CD4-positive, alpha-beta T cell treated with Interleukin-15 for 4 hours (primary cell): ENCODE measurements at regions not wholly inside any gene's neighbourhood (a gene's known extent, or its start where the extent isn't known, plus 50 kb on each side); places are given as distances from the start of the nearest gene placed in this dataset.
"Not testable (repeated sequence)": the region's sequence is repeated elsewhere in the genome, so short reads cannot be mapped to it uniquely, and the experiment has no call there.

Source experiments
- DNase-seq: peaks from one replicate; pipeline ENCODE4 v3.0.0-alpha.2; 2020; ENCODE audit warnings: low spot score

DNA sequence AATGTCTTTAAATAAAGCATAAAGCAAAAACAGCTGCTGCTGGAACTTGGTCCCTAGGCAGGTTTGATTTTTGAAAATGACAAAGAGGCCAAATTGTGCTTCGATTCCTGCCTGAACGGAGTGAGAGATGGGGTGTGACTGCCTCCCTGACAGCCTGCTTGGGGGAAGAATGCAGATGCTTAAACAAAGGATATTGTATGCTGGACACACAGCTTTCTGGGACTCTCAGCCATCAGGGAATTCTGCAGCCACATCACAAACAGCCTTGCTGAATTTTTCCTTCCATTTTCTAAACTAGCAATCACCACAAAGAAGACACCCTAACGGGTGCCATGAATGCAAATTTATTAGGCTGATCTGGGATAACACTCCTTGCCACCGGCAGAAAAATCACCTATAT lies 83.9 kb upstream of the CPEB2 start:
- no peak for DNase-seq

DNA sequence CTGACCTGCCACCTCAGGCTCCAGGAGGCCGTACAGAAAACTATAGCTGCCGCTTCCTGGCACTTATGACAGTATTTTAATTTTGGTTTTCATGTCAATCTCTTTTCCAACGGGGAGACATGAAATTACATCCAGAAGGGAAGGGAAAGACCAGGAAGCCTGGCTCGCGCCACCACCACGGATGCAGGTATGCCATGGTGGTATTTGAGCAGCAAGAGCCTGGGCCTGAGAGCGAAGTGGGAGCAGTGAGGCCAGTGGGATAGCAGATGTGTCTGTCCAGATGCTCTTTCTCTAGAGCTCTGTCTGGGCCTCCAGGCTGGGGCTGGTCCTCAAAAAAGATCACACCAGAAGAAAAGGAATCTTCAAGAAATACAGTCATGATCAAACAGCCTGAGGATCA lies 82.5 kb upstream of the CPEB2 start:
- no peak for DNase-seq

DNA sequence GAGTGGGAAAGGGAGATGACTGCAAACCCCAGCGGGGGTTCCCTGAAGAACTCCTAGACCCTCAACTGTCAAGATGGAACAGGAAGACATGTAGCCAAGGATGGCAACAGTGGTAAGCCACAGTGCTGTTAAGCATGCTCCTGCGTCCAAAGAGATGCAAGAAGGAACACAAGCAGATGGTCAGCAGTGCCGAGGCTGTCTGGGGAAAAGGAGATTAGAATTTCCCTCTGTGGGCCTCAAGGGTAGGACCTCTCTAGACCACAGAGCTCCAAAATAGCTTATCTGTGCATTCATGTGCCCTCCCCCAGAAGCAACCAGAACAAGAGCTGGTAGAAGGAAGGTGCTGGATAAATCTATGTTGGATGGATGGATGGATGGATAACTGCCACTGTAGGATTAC lies 82.0 kb upstream of the CPEB2 start:
- no peak for DNase-seq

DNA sequence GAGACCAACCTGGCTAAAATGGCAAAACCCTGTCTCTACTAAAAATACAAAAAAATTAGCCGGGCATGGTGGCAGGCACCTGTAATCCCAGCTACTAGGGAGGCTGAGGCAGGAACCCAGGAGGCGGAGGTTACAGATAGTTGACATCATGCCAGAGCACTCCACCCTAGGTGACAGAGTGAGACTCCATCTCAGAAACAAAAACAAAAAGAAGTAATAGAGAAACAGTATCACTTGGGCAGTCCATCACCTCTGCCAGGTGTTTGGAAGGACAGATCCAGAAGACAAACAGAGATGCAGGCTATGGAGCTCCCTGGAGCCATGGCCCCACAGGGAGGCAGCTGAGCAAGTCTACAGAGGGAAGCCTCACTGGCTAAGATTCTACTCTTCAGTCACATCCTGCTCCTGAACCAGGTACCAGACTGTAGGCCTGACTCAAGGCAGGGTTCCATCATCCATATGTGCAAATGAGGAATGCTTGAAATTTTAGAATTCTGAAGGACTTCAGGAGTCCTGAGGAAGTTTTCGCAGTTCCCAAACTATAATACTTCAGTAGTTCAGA lies 81.4 kb upstream of the CPEB2 start:
- DNase-seq = no peak

DNA sequence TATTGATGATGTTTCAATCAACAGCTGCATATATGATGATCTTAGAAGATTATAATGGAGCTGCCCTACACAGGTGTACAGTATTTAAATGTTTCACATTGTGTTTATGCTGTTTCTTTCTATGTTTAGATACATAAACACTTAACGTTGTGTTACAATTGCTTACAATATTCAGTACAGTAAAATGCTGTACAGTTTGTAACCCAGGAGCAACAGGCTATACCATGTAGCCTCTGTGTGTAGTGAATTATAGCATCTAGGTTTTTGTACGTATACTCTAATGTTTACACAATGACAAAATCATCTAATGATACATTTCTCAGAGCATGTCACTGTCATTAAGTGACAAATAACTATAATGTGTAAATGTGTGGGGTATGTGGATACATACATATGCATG lies 80.5 kb upstream of the CPEB2 start:
- DNase-seq = not testable (repeated sequence)

DNA sequence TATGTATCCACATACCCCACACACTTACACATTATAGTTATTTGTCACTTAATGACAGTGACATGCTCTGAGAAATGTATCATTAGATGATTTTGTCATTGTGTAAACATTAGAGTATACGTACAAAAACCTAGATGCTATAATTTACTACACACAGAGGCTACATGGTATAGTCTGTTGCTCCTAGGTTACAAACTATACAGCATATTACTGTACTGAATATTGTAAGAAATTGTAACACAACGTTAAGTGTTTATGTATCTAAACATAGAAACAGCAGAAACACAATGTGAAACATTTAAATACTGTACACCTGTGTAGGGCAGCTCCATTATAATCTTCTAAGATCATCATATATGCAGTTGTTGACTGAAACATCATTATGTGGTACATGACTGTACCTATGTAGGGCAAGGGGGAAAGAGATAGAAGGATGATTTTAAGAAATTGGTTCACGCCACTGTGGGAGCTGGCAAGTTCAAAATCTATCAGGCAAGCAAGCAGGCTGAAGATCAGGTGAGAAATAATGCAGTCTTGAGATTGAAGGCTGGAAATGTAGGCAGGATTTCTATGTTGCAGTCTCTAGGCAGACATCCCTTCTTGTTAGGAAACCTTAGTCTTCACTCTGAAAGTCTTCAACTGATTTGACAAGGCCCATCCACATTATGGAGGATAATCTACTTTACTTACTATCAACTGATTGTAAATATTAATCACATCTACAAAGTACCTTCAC lies 78.0 kb upstream of the CPEB2 start:
- no peak for DNase-seq

DNA sequence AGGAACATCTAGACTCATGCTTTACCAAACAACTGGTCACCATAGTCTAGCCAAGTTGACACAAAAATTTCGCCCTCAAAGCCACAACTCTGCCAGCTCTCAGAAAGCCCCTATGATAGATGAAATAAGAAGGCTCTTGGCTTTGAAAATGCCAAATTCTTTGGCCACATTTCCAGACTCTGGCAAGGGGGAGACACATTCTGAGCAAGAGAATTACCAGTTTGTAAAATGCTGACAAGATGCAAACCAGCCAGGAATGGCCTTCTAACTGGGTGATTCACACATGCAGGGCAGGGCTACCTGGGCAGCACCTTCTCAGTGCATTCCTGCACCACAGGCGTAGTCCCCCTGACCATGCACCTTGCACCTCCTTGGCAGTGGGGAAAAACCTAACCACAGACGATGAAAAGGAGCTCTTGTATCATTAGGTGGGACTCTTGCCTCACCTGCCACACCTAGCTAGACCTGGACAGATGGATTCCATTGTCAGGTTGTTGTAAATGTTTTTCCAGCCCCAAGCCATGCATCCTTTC lies 77.4 kb upstream of the CPEB2 start:
- DNase-seq = no peak

DNA sequence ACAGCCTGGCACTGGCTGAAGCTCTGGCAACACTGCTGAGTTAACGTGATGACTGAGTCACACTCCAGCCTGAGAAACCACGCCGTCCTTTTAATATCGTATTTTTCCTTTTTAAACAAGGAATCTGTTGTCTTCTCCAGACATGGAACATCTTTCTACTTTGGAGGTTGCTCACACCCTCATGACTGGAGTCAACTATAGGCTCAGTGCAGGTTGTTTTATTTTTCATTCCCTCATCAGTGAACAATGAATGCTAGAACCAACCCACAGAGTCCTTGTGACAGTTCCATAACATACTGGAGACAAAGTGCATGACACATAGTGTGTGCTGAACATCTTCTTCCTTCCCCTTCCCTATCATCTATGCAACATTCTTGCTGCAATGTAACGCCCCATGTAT lies 76.8 kb upstream of the CPEB2 start:
- DNase-seq = no peak

DNA sequence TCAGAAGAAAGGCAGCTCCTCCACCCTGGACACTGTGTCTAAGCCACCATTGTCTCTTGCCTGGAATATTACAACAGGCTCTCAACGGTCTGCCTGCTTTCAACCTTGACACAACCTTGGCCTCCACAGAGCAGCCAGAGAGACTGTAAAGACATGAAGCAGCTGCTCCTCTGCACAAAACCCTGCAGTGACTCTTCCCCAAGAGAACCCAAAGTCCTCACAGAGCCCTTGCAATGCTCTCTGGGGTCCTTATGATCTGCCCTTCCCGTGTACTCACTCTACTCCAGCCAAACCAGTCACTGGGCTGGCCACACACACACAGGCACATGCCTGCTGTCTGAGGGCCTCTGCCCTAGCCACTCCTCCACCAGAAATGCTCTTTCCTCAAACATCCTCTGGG lies 75.9 kb upstream of the CPEB2 start:
- no peak for DNase-seq

DNA sequence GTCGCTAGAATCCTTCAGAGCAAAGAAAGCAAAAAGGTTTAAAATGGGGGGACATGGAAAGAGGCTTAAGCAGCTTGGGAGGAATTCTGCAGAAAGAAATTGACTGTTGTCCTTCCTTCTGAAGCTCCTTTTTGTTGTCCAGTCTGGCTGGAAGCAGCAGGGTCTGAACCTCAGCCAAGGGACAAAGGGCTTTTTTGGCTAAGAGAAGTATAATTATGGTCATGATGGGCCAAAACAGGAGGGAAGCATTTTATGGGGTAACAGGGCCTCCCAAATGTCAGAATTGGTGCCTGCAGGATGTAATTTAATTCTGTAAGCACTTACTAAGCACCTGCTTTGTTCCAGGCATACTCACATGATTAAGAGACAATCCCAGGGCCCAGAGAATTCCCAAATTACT lies 74.2 kb upstream of the CPEB2 start:
- no peak for DNase-seq

DNA sequence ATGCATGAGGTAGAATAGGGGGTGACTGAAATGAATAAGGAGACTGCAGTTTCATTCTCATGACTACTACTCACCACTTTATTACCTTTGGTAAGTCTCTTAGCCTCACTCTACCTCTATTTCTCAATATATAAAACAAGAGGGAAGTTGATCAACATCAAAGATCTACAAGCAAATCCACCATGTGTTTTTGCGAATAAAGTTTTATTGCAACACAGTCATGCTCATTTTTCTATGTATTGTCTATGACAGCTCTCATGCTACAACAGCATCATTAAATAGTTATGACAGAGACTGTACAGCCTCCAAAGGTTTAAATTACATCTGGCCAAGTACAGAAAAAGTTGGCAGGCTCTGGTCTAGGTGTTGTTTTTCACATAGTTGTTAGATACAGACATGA lies 72.6 kb upstream of the CPEB2 start:
- DNase-seq = no peak

DNA sequence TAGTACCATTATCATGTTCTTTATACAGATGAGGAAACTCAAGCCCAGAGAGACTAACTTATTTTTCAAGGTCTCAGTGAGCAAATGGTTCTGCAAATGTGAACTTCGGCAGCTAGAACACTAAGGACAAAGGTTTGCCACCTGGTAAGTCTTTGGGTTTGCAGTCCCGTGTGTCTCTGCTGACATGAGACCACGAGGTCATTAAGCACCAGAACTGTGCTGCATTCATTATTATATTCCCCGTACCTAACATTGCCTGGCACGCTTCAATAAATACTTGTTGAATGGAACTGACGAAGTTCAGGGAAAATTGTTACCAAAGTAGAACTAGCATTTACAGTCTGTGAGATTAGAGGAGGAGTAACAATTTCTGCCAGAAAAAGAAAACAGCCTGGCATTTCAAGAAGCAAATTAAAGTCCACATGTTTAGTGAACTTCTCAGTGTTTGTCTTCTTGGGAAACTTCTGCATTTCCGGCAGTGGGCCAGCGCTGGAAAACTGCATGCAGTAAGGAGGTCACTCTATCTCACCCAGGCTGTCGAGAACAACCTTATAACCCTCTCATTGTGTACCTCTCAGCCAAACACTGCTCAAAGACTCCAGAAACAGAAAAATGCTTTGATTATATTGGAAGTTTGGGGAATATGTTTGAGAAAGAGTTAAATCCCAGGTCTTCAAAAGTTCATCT lies 67.4 kb upstream of the CPEB2 start:
- DNase-seq = no peak

DNA sequence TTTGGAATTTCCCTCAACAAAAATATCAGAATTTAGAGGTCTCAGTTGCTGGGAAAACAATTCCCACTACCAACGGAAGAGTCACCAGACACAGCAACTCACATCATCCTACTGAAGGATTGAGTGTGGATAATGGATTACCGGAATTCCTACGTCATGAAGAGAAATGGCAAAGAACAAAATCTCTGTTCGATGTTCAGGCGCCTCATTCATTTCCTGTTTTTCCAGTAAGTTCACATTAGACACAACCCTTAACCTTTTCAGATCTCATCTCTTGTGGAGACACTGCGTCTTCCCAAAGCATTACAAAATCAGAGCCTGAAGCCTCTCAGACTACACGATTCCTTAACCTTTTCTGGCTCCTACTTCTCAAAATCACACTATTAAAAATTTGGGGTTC lies 58.5 kb upstream of the CPEB2 start:
- DNase-seq = no peak

DNA sequence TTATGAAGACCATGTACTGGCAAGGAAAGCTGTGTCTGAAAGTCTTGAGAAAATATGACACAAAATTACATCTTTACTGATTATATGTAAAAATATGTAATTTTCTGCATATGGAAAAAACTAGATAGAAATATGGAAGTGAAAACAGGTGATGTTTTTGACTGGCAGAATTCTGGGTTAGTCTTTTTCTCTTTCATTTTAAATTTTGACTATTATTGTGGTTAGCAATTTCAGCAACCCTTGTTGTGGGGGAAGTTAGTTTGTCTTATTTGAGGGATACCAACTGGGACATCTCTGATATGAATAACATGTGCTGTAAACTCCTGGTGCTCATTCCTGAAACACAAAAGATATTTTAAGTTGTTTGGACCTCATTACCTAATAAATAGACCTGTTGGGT lies 49.9 kb upstream of the CPEB2 start:
- no peak for DNase-seq
